LNCAP (cell line): ENCODE measurements at regions not wholly inside any gene's neighbourhood (a gene's known extent, or its start where the extent isn't known, plus 50 kb on each side); places are given as distances from the start of the nearest gene placed in this dataset.

Experiments used
- CTCF ChIP-seq: fragments of 450-650 bp; IDR thresholded peaks from 2 replicates; pipeline ENCODE4 v1.5.1; 2017; ENCODE audit warnings: mild to moderate bottlenecking

- no peak for TF ChIP-seq CTCF
Observed at GRCh38 chr3:135632556-135633065, 332.9 kb upstream of the PPP2R3A start.

GRCh38 chr3:135633078-135633477, 332.4 kb upstream of the PPP2R3A start:
- TF ChIP-seq CTCF: no peak

- TF ChIP-seq CTCF: no peak
Observed at GRCh38 chr3:135636596-135636995, 328.9 kb upstream of the PPP2R3A start.

GRCh38 chr3:135637013-135637412, 328.5 kb upstream of the PPP2R3A start:
- TF ChIP-seq CTCF: no peak

- TF ChIP-seq CTCF: no peak
Observed at GRCh38 chr3:135641761-135642160, 323.8 kb upstream of the PPP2R3A start.

GRCh38 chr3:135645541-135645940, 320.0 kb upstream of the PPP2R3A start:
- no peak for TF ChIP-seq CTCF

- no peak for TF ChIP-seq CTCF
Observed at GRCh38 chr3:135646873-135647272, 318.7 kb upstream of the PPP2R3A start.

- TF ChIP-seq CTCF: no peak
Observed at GRCh38 chr3:135649361-135649760, 316.2 kb upstream of the PPP2R3A start.
